A673 (cell line): ENCODE measurements at regions not wholly inside any gene's neighbourhood (a gene's known extent, or its start where the extent isn't known, plus 50 kb on each side); places are given as distances from the start of the nearest gene placed in this dataset.

Experiments used
- BruUV-seq: library from RNA; stranded (reverse); fragments of 400-500 nt; replicated peaks from 2 replicates; lab custom pipeline; 2021; lab: Mats Ljungman, UMichigan
- CTCF ChIA-PET: fragments of 300-600 bp; sonication (Branson Sonifier 250); formaldehyde crosslinking; loops from one replicate; lab custom pipeline; 2022; ENCODE audit warnings: antibody characterized with exemption; lab: Charles Lee
- POLR2A ChIA-PET: fragments of 300-600 bp; sonication (Branson Sonifier 250); formaldehyde crosslinking; loops from one replicate; lab custom pipeline; 2022; ENCODE audit warnings: antibody characterized with exemption; ENCODE audit not compliant: low non-redundant PET; lab: Charles Lee
- DNase-seq: peaks from one replicate; pipeline ENCODE4 v3.0.0-alpha.2; 2015; ENCODE audit warnings: low spot score
- H3K27ac ChIP-seq: fragments of 200-600 bp; sonication (generic); 2 replicates; pipeline ENCODE4 v1.5.1; 2016; ENCODE audit warnings: mixed run types, low read depth, mild to moderate bottlenecking, mixed read lengths, antibody characterized with exemption, low read length; ENCODE audit not compliant: poor library complexity, severe bottlenecking
- H3K27me3 ChIP-seq: fragments of 200-600 bp; sonication (generic); replicated peaks from 2 replicates; pipeline ENCODE4 v1.6.1; 2017; ENCODE audit warnings: mixed run types, low read depth, mild to moderate bottlenecking, mixed read lengths, antibody characterized with exemption, low read length; ENCODE audit not compliant: insufficient read depth, poor library complexity
- H3K36me3 ChIP-seq: fragments of 200-600 bp; sonication (generic); 2 replicates; pipeline ENCODE4 v1.6.1; 2016; ENCODE audit warnings: mixed run types, mild to moderate bottlenecking, mixed read lengths, antibody characterized with exemption, low read length; ENCODE audit not compliant: insufficient read depth, poor library complexity, severe bottlenecking
- H3K4me1 ChIP-seq: fragments of 200-600 bp; sonication (generic); 2 replicates; pipeline ENCODE4 v1.6.1; 2017; ENCODE audit warnings: mixed run types, mild to moderate bottlenecking, mixed read lengths, antibody characterized with exemption, low read length; ENCODE audit not compliant: insufficient read depth, poor library complexity, severe bottlenecking
- H3K4me3 ChIP-seq: fragments of 200-600 bp; sonication (generic); 2 replicates; pipeline ENCODE4 v1.5.1; 2016; ENCODE audit warnings: low read depth, mixed run types, mild to moderate bottlenecking, mixed read lengths, low read length; ENCODE audit not compliant: poor library complexity, severe bottlenecking
- H3K9me3 ChIP-seq: fragments of 200-600 bp; sonication (generic); 2 replicates; pipeline ENCODE4 v1.6.1; 2016; ENCODE audit warnings: mixed run types, low read depth, mild to moderate bottlenecking, mixed read lengths, antibody characterized with exemption, low read length; ENCODE audit not compliant: poor library complexity, severe bottlenecking
- CTCF ChIP-seq: fragments of 300-800, 200-600 bp; sonication (generic); conservative IDR thresholded peaks from 2 replicates; pipeline ENCODE4 v1.5.1; 2017; ENCODE audit warnings: low read depth, mild to moderate bottlenecking, antibody characterized with exemption, low read length, moderate library complexity, mixed read lengths
- EZH2 ChIP-seq: fragments of 200-600 bp; sonication (generic); IDR thresholded peaks from 2 replicates; pipeline ENCODE4 v1.6.1; 2017; ENCODE audit warnings: borderline replicate concordance, low read depth, mild to moderate bottlenecking, mixed read lengths, antibody characterized with exemption, low read length; ENCODE audit not compliant: poor library complexity, severe bottlenecking
- intact Hi-C: fragments of 100-400 bp; cut with micrococcal nuclease; formaldehyde crosslinking; loops from one replicate; pipeline ENCODE4 v1.10.0; 2022; ENCODE audit not compliant: unreplicated experiment

- TF ChIP-seq EZH2: no peak
- no peak for TF ChIP-seq CTCF
- intact Hi-C loops: no loop called here
- POLR2A ChIA-PET: no interaction called here
- Histone ChIP-seq H3K4me1 (no peaks in the 10 kb centered on the region), H3K27ac (no peak overlapping the region), H3K9me3 (no peaks in the 10 kb centered on the region), H3K36me3 (no peaks in the 10 kb centered on the region), H3K4me3 (no peak overlapping the region), H3K27me3 (peaks cover 22% of the 10 kb centered on the region)
- DNase-seq: no peak
- no TSS peak for BruUV-seq
- CTCF ChIA-PET: no interaction called here
Measured at GRCh38 chr17:79463421-79464317, 147.2 kb downstream of the RBFOX3 start.

- Histone ChIP-seq H3K4me3 (no peak overlapping the region), H3K36me3 (no peaks in the 10 kb centered on the region), H3K4me1 (no peaks in the 10 kb centered on the region), H3K27ac (no peak overlapping the region), H3K27me3 (peaks cover 20% of the 10 kb centered on the region), H3K9me3 (no peaks in the 10 kb centered on the region)
- CTCF ChIA-PET: no interaction called here
- DNase-seq: peak; percentile 31
- POLR2A ChIA-PET: no interaction called here
- no TSS peak for BruUV-seq
- TF ChIP-seq CTCF (no peak), EZH2 (no peak)
- intact Hi-C loops: no loop called here
Measured at GRCh38 chr17:79461041-79461440, 149.8 kb downstream of the RBFOX3 start.

GRCh38 chr17:79459846-79460245, 151.0 kb downstream of the RBFOX3 start:
- intact Hi-C loops: no loop called here
- Histone ChIP-seq H3K4me3 (no peak overlapping the region), H3K4me1 (no peaks in the 10 kb centered on the region), H3K9me3 (no peaks in the 10 kb centered on the region), H3K36me3 (no peaks in the 10 kb centered on the region), H3K27ac (no peak overlapping the region), H3K27me3 (peaks cover 8% of the 10 kb centered on the region)
- POLR2A ChIA-PET: no interaction called here
- CTCF ChIA-PET: no interaction called here
- no peak for TF ChIP-seq CTCF
- no peak for TF ChIP-seq EZH2
- BruUV-seq: no TSS peak
- no peak for DNase-seq
